ENCODE measurements at regions not wholly inside any gene's neighbourhood (a gene's known extent, or its start where the extent isn't known, plus 50 kb on each side); places are given as distances from the start of the nearest gene placed in this dataset.
A peak's percentile ranks its signal among the peaks of the same experiment; 100 is the strongest.

GRCh38 chr7:41886262-41886900, 183.5 kb upstream of the INHBA start:
- DNase-seq = peak in 5 of 7 donors; percentile 18 to 60 (median 36)
- peak overlapping the region in 1 of 5 donors; percentile 61 for H3K27ac ChIP-seq
- no peaks in the 10 kb centered on the region for H3K9me3 ChIP-seq (replicated peaks in 1 of 3)
- H3K4me3 ChIP-seq = no peak overlapping the region
- 54 to 64% (median 63%) methylated on average over 5 to 6 of the region's 6 CpGs for WGBS, 4 donors
- TF ChIP-seq CTCF (IDR thresholded peaks at IDR 0.05) = no peak
- no peak for TF ChIP-seq POLR2A (IDR thresholded peaks at IDR 0.05)
- intact Hi-C loops (cut with DNase I) = no loop called here
- no peaks in the 10 kb centered on the region for H3K27me3 ChIP-seq
- no peaks in the 10 kb centered on the region for H3K36me3 ChIP-seq (replicated peaks in 1 of 2)
- H3K4me1 ChIP-seq (replicated peaks in 1 of 2) = peaks cover 0 to 12% of the 10 kb centered on the region in 2 donors

DNA sequence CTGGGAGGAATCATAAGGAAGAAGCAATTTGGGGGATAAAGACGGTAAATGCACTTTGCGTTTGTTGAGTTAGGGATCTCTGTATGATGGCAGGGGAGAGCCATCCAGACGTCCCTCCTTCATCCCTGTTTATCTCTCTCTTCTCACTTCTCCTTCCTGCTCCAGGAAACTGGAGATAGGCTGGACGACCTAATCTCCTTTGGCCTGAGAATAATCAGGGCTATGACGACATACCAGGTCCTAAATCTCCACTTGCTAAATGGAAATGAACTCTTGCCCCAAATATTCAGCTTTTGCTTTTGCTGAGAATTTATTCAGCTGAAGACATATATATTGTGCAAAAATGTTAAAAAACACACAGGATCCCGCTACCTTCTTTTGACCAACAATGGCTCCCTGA, 182.9 kb upstream of the INHBA start:
- no peak for DNase-seq
- peaks cover 0 to 12% of the 10 kb centered on the region in 2 donors for H3K4me1 ChIP-seq (replicated peaks in 1 of 2)
- no peaks in the 10 kb centered on the region for H3K27me3 ChIP-seq
- 40 to 48% (median 45%) methylated on average over 6 of the region's 6 CpGs for WGBS, 4 donors
- H3K36me3 ChIP-seq (replicated peaks in 1 of 2) = no peaks in the 10 kb centered on the region
- TF ChIP-seq POLR2A (IDR thresholded peaks at IDR 0.05) = no peak
- no peaks in the 10 kb centered on the region for H3K9me3 ChIP-seq (replicated peaks in 1 of 3)
- H3K4me3 ChIP-seq = no peak overlapping the region
- H3K27ac ChIP-seq = peak overlapping the region in 1 of 5 donors; percentile 61
- intact Hi-C loops (cut with DNase I) = no loop called here

DNA sequence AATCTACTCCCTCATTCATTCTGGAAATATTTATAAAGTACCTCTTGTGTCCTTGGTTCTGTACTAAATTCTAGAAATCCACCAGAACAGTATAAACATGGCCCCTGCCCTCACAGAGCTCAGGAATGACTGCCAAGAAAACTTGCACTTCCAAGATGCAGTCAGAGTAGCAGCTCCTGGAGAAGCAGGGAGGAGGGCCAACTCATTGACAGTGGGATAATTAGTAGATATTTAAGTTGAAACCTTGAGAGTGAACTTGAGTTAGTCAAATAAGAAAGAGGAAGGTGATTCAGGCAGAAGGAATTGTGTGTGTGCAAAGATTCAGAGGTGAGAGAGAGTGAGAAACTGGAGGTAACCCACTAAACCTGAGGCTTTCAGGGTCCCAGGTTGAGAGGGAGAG, 182.2 kb upstream of the INHBA start:
- Histone ChIP-seq H3K4me3 (no peak overlapping the region), H3K27me3 (no peaks in the 10 kb centered on the region), H3K27ac (peak overlapping the region in 1 of 5 donors; percentile 44), H3K9me3 (replicated peaks in 1 of 3) (no peaks in the 10 kb centered on the region), H3K36me3 (replicated peaks in 1 of 2) (no peaks in the 10 kb centered on the region), H3K4me1 (replicated peaks in 1 of 2) (peaks cover 0 to 12% of the 10 kb centered on the region in 2 donors)
- TF ChIP-seq CTCF (IDR thresholded peaks at IDR 0.05) = no peak
- TF ChIP-seq POLR2A (IDR thresholded peaks at IDR 0.05) = no peak
- DNase-seq = no peak
- intact Hi-C loops (cut with DNase I) = no loop called here

DNA sequence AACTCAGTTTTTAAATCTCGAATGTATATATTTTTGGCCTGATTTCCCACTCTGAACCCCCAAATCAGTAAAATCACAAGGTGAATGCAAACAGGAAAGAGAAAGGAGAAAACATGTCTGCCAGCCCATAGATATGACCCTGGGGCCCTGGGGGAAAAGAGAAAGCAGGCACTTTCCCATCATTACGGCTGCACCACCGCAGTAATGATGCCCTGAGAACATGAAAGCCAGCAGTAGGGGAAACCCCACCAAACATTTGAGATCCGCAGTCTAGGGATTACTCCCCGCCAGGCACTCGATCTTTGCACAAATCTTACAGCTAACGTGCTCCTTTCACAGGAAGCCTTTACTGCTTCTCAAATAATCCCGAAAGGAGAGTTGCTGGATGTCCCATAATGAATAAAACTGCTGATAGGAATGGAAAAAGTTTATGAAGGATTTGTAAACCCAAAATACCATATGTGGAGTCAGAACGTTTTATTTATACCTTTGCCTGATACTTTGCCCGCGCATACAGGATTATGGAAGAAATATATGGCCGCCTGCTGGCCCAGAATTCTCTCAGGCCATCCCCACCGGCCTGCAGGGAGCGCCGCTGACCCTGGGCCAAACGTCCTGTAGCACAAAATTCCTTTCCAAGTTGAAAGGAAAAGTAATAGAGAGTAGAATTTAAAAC, 180.0 kb upstream of the INHBA start:
- Histone ChIP-seq H3K27ac (no peak overlapping the region), H3K4me3 (no peak overlapping the region), H3K9me3 (replicated peaks in 1 of 3) (no peaks in the 10 kb centered on the region), H3K4me1 (replicated peaks in 1 of 2) (peaks cover 0 to 12% of the 10 kb centered on the region in 2 donors), H3K36me3 (replicated peaks in 1 of 2) (no peaks in the 10 kb centered on the region), H3K27me3 (no peaks in the 10 kb centered on the region)
- intact Hi-C loops (cut with DNase I) = no loop called here
- no peak for TF ChIP-seq POLR2A (IDR thresholded peaks at IDR 0.05)
- no peak for TF ChIP-seq CTCF (IDR thresholded peaks at IDR 0.05)
- 83 to 89% (median 85%) methylated on average over 16 of the region's 16 CpGs for WGBS, 4 donors
- no peak for DNase-seq

GRCh38 chr7:41882256-41882655, 179.4 kb upstream of the INHBA start:
- Histone ChIP-seq H3K4me3 (no peak overlapping the region), H3K9me3 (replicated peaks in 1 of 3) (no peaks in the 10 kb centered on the region), H3K27me3 (no peaks in the 10 kb centered on the region), H3K27ac (peak overlapping the region in 1 of 5 donors; percentile 73), H3K36me3 (replicated peaks in 1 of 2) (no peaks in the 10 kb centered on the region), H3K4me1 (replicated peaks in 1 of 2) (peaks cover 0 to 11% of the 10 kb centered on the region in 2 donors)
- intact Hi-C loops (cut with DNase I) = no loop called here
- TF ChIP-seq POLR2A (IDR thresholded peaks at IDR 0.05) (no peak), CTCF (IDR thresholded peaks at IDR 0.05) (no peak)
- 81 to 87% (median 83%) methylated on average over 5 of the region's 5 CpGs for WGBS, 4 donors
- no peak for DNase-seq
